ENCODE measurements at regions not wholly inside any gene's neighbourhood (a gene's known extent, or its start where the extent isn't known, plus 50 kb on each side); places are given as distances from the start of the nearest gene placed in this dataset.

DNA sequence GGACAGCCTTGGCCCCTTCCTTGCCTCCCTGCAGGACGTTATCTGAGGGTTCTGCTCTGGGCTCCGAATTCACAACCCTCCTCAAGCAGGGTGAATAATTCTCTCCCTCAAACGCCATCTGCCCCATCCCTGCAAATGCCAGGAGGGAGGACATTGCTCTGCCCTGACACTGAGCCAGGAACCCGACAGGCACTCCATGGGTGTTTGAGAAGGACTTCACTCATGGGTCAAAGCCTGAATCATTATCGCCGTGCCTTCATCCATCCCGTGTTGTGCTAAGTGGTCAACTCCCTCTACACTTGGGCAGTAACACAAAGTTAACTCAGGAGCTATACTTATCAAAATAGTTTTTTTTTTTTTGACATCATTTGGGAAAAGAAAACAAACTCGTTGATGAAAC, 261.8 kb upstream of the IGF1R start:
- no peak for DNase-seq (ENCODE audit: low read depth)

DNA sequence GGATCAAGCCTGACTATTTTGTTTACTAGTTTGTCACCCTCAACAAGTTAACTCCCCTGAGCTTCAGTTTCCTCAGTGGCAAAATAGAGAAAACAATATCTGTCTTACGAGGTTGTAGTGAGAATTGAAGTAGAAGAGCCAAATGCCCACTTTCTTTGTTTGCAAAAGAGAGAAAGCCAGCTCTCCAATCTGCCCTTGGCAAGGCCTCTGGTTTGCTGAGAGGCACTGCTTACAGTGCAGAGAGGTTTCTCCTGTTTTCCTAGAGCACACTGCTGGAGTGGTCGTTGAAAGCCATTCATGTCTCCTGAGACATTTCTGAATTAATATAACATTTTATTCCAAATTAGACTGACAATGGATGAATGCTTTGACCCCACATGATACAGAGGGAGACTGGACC, 260.5 kb upstream of the IGF1R start:
- no peak for DNase-seq (ENCODE audit: low read depth)

GRCh38 chr15:98390946-98391530, 257.3 kb upstream of the IGF1R start:
- no peak for DNase-seq (ENCODE audit: low read depth)

DNA sequence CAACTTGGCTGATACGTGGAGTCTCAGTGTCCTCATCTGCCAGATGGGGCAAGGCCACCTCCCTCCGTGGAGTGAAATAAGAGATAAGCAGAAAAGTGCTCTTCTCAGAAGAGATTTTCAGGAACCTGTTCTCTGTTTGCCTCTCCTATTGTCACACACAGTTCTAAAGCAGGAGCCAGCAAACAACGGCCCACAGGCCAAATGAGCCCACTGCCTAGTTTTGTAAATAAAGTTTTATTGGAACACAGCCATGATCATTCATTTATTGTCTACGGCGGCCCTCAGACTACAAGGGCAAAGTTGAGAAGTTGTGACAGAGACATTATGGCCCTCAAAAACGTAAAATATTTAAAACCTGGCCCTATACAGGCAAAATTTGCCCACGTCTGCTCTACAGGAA, 256.8 kb upstream of the IGF1R start:
- DNase-seq (ENCODE audit: low read depth), result no peak

GRCh38 chr15:98393471-98393870, 254.9 kb upstream of the IGF1R start:
- DNase-seq (ENCODE audit: low read depth), result no peak

DNA sequence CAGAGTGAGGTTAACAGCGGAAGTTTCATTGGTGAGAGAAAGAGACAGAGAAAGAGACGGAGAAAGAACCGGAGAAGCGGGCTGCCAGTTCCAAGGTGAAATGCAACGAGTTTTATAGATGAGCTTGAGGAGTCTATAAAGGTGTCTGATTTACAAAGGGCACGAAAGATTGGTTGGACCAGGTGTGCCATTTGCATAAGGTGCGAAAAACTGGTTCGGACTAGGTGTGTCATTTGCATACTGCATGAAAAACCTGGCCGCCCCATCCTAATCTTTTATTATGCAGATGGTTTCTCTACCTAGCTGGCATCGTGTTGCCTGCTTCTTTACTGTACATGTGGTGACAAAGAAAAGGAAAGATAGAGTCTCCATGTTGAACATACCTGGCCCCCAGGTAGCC, 253.8 kb upstream of the IGF1R start:
- DNase-seq (ENCODE audit: low read depth), result no peak

- DNase-seq (ENCODE audit: low read depth), result no peak
Measured at GRCh38 chr15:98395974-98396610, 252.2 kb upstream of the IGF1R start.

GRCh38 chr15:98397419-98397818, 250.9 kb upstream of the IGF1R start:
- no peak for DNase-seq (ENCODE audit: low read depth)

GRCh38 chr15:98398056-98398455, 250.3 kb upstream of the IGF1R start:
- DNase-seq (ENCODE audit: low read depth), result no peak

GRCh38 chr15:98398886-98399285, 249.5 kb upstream of the IGF1R start:
- no peak for DNase-seq (ENCODE audit: low read depth)

GRCh38 chr15:98400120-98400519, 248.2 kb upstream of the IGF1R start:
- no peak for DNase-seq (ENCODE audit: low read depth)

- DNase-seq (ENCODE audit: low read depth), result no peak
Measured at GRCh38 chr15:98401029-98401428, 247.3 kb upstream of the IGF1R start.

GRCh38 chr15:98402486-98402885, 245.9 kb upstream of the IGF1R start:
- DNase-seq (ENCODE audit: low read depth), result no peak

DNA sequence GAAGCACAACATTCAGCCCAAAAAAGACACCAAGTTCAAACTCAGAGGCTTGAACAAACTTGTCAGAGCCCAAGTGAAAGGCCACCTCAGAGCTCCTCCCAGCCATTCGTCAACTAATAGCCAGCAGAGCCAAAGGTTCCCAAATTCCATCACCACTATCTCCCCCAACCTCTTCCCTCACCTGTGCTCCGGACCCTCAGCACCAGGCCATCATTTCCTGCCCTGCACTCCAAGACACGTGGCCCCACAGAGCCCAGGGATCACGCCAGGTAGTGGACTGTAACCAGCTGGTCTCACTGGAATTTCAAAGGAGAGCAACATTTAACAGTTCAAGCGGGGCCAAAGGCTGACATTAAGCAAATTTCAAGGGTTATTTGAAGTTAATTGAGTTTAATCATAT, 245.2 kb upstream of the IGF1R start:
- DNase-seq (ENCODE audit: low read depth), result no peak

DNA sequence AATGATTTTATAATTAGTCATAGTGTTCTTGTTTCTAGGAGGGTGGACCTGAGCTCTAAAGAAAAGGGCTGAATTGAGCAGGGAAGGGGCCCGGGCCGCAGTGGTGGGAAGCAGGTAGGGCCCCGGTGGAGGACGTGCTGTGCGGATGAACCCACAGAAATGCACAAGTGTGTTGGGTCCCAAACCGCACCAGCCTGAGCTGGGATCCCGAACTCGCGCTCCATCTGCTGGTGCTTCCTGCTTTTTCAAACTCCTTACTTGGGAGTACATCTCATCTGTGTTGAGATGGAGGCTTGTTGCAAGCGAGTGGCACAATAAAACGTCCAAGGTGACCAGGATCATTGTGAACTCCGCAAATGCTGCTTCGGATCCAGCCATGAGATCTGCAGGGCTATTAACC, 244.8 kb upstream of the IGF1R start:
- DNase-seq (ENCODE audit: low read depth), result no peak

- no peak for DNase-seq (ENCODE audit: low read depth)
Measured at GRCh38 chr15:98405013-98405412, 243.3 kb upstream of the IGF1R start.

- DNase-seq (ENCODE audit: low read depth), result no peak
Measured at GRCh38 chr15:98408231-98408630, 240.1 kb upstream of the IGF1R start.

DNA sequence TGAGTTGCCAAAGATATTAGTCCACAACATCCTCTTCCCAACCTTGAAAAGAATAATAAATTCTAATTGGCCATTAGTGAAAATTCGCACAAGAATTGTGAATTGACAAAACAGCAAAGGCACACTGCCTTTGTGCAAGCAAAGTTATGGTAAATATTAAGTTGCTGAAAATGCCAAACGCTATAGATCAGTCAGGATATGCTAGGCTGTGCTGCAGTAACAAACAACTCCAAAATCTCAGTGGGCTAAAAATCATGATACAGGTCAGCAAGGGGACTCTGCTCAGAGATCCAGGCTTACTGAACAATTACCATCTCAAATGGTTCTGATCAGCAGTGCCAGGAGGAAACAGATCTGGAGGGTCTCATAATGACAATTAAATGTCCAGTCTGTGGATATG, 238.0 kb upstream of the IGF1R start:
- DNase-seq (ENCODE audit: low read depth), result no peak

DNA sequence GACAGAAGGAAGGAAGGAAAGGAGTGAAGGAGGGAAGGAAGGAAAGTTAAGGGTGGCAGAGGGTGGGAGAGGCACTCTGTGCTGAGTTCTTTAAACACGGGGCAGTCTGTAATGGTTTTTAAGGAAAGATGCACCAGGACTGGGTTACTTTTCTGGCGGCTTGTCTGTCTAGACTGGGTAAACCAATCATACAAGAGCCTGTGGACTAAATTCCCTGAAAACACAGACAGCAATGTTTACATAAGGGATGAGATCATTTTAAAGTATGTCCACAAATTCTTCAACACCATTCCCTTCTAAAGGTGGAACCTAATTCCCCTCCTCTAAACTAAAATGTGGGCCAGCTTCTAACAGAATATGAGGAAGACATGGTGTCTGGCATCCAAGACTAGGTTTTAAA, 235.5 kb upstream of the IGF1R start:
- DNase-seq (ENCODE audit: low read depth), result peak; percentile 11

GRCh38 chr15:98413933-98414546, 234.3 kb upstream of the IGF1R start:
- DNase-seq (ENCODE audit: low read depth), result peak; percentile 11

DNA sequence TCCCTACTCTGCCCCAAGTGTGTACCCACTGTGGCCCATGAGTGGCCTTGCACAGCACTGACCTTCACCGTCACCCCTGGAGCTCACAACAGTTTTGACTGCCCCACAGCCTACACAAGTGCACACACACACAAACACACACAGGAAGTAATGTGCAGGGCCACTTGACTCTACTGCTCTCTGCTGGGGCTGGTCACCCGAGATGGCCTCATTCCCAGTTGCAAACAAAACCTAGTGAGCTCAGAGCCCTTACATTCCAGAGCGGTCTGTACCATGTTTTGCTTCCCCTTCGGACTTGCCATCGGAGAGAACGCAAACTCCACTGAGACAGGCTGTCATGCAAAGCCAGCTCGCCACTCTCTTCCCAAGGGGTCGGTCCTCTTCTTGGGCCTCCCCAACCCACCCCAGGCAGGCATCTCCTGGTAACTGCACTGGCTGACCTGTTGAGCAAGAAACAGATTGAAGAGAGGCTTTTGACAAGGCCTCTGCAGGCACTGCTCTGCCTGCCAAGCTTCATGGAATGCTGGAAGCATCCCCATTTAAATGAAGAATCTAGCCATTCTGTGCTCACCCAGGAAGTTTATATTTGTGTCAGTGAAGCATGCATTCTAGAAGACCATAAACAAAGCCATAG, 232.0 kb upstream of the IGF1R start:
- DNase-seq (ENCODE audit: low read depth), result no peak

DNA sequence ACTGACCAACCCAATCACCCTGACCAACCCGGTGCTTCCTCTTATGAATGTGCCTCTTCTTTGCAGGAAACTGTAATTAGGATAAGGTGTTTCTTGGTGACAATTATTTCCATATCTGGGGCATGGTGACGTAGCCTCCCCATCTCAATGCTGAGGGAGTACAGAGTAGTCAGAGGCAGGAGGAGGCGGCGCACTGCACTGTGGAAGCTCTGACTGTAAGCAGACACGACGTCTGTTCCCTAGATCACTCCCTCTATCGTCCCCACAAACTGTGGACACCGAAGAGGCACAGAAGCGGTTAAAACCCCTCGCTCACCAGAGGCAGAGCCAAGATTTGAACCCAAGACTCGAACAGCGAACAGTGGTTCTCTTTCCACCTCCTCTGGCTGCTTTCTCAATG, 231.0 kb upstream of the IGF1R start:
- DNase-seq (ENCODE audit: low read depth), result no peak

DNA sequence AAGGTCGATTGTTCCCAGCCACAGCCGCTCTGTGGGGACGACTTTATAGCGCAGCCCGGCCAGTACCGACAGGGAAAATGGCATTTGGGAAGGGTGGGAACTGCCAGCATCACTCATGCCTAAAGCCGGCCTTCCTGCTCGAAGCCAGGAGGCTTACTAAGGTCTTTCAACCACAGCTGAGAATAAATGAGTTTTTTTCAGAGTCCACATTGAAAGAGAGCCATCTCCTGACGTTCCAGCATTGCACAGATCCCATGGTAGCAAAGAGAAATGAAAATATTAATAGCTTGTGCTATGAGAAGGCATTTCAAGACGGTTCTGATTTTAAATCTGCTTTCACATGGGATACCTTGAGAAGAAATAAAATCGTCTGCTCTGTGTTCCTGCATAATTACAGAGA, 230.2 kb upstream of the IGF1R start:
- no peak for DNase-seq (ENCODE audit: low read depth)

All from EH (cell line).